Neural progenitor cell (in vitro differentiated cells): ENCODE measurements at regions not wholly inside any gene's neighbourhood (a gene's known extent, or its start where the extent isn't known, plus 50 kb on each side); places are given as distances from the start of the nearest gene placed in this dataset.

Experiments
- DNase-seq: peaks from one replicate; pipeline ENCODE4 v3.0.0-alpha.2; 2016; ENCODE audit warnings: low spot score
- H2AFZ ChIP-seq: fragments of 200-600 bp; sonication (generic); replicated peaks from 2 replicates; pipeline ENCODE4 v1.6.1; 2016; ENCODE audit warnings: antibody characterized with exemption
- H3F3A ChIP-seq: fragments of 200-600 bp; sonication (generic); 2 replicates; pipeline ENCODE4 v1.6.1; 2016; ENCODE audit warnings: antibody characterized with exemption, low read depth
- H3K27ac ChIP-seq: fragments of 200-600 bp; sonication (generic); 2 replicates; pipeline ENCODE4 v1.5.1; 2016; ENCODE audit warnings: mild to moderate bottlenecking
- H3K27me3 ChIP-seq: fragments of 200-600 bp; sonication (generic); 2 replicates; pipeline ENCODE4 v1.6.1; 2016; ENCODE audit warnings: mild to moderate bottlenecking, moderate library complexity
- H3K36me3 ChIP-seq: fragments of 200-600 bp; sonication (generic); 2 replicates; pipeline ENCODE4 v1.5.1; 2016
- H3K4me1 ChIP-seq: fragments of 200-600 bp; sonication (generic); 2 replicates; pipeline ENCODE4 v1.6.1; 2016; ENCODE audit warnings: mixed run types
- H3K4me2 ChIP-seq: fragments of 200-600 bp; sonication (generic); 2 replicates; pipeline ENCODE4 v1.6.1; 2016
- H3K4me3 ChIP-seq: fragments of 200-600 bp; sonication (generic); 2 replicates; pipeline ENCODE4 v1.5.1; 2016
- H3K79me2 ChIP-seq: fragments of 200-600 bp; sonication (generic); 2 replicates; pipeline ENCODE4 v1.6.1; 2016; ENCODE audit warnings: low read depth
- H3K9ac ChIP-seq: fragments of 200-600 bp; sonication (generic); 2 replicates; pipeline ENCODE4 v1.6.1; 2016
- H3K9me3 ChIP-seq: fragments of 200-600 bp; sonication (generic); 2 replicates; pipeline ENCODE4 v1.5.1; 2016; ENCODE audit warnings: low read depth
- H4K20me1 ChIP-seq: fragments of 200-600 bp; sonication (generic); 2 replicates; pipeline ENCODE4 v1.6.1; 2016; ENCODE audit warnings: low read depth
- H3K27ac Mint-ChIP-seq: 3 replicates; pipeline ENCODE4 v1.8.0; 2021; ENCODE audit warnings: mixed read lengths
- H3K27me3 Mint-ChIP-seq: 2 replicates; pipeline ENCODE4 v1.8.0; 2022; ENCODE audit warnings: low read depth, mild to moderate bottlenecking, inconsistent platforms, moderate library complexity, mixed read lengths; ENCODE audit not compliant: insufficient read depth
- H3K36me3 Mint-ChIP-seq: 3 replicates; pipeline ENCODE4 v1.8.0; 2021; ENCODE audit warnings: mixed read lengths
- H3K4me1 Mint-ChIP-seq: 3 replicates; pipeline ENCODE4 v1.8.0; 2021; ENCODE audit warnings: mixed read lengths
- H3K4me3 Mint-ChIP-seq: 3 replicates; pipeline ENCODE4 v1.8.0; 2021; ENCODE audit warnings: mild to moderate bottlenecking, moderate library complexity, mixed read lengths
- H3K9me3 Mint-ChIP-seq: 3 replicates; pipeline ENCODE4 v1.8.0; 2020; ENCODE audit warnings: mixed read lengths
- EZH2 ChIP-seq: fragments of 200-600 bp; sonication (generic); IDR thresholded peaks from 2 replicates; pipeline ENCODE4 v1.6.1; 2017; ENCODE audit warnings: antibody characterized with exemption, mild to moderate bottlenecking, moderate library complexity
- EZH2phosphoT487 ChIP-seq: fragments of 200-600 bp; sonication (generic); IDR thresholded peaks from 2 replicates; pipeline ENCODE4 v1.6.1; 2017; ENCODE audit warnings: antibody characterized with exemption
- TF ChIP-seq, protein P1 (sequence below): fragments of 200-600 bp; sonication (generic); IDR thresholded peaks from 2 replicates; pipeline ENCODE4 v1.5.1; 2017; ENCODE audit warnings: antibody characterized with exemption, mild to moderate bottlenecking

DNA sequence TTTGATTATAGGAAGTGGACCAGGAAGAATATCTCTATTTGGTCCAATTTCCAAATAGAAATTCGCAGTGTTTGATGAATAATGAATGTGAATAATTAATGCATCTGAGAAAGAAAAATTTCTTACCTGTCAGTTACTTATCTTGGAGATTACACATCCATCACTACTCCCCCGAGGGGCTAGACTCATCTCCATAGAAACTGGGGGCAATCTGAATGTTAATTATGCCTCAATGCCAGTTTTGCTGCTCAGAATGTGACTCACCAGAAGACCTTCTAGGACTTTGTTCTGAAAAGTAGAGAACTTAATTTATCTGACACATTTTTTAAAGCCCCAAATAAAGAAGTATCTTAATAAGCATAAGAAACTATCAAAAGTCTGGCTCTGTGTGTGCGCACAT is 233.4 kb upstream of the NR4A3 start:
- peaks cover 5% of the 10 kb centered on the region for H3K9me3 Mint-ChIP-seq

DNA sequence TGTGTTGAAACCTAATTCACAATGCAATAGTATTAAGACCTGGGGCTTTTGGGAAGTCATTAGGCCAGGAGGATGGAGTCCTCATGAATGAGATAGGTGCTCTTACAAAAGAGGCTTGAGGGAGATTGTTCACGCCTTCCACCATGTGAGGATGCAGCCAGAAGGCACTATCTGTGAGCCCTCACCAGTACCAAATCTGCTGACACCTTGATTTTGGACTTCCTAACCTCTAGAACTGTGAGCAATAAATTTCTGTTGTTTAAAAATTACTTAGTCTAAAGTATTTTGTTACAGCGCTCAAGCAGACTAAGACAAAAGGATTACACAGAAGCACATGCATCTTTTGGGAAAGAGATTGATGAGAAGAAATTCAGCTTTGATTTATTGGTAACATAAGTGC is 232.9 kb upstream of the NR4A3 start:
- Mint-ChIP-seq H3K27ac (no peak overlapping the region), H3K4me1 (no peaks in the 10 kb centered on the region), H3K9me3 (peaks cover 2% of the 10 kb centered on the region), H3K4me3 (no peak overlapping the region), H3K27me3 (no peaks in the 10 kb centered on the region), H3K36me3 (no peaks in the 10 kb centered on the region)
- Histone ChIP-seq H3K27me3 (no peaks in the 10 kb centered on the region), H3K36me3 (no peaks in the 10 kb centered on the region), H3K9ac (no peak overlapping the region), H4K20me1 (no peaks in the 10 kb centered on the region), H2AFZ (no peak overlapping the region), H3K4me2 (no peak overlapping the region), H3K4me1 (no peaks in the 10 kb centered on the region), H3K27ac (no peak overlapping the region), H3K9me3 (no peaks in the 10 kb centered on the region), H3F3A (no peaks in the 10 kb centered on the region), H3K4me3 (no peak overlapping the region), H3K79me2 (no peaks in the 10 kb centered on the region)
- TF ChIP-seq EZH2 (no peak), EZH2phosphoT487 (no peak)
- TF ChIP-seq, protein P1, sequence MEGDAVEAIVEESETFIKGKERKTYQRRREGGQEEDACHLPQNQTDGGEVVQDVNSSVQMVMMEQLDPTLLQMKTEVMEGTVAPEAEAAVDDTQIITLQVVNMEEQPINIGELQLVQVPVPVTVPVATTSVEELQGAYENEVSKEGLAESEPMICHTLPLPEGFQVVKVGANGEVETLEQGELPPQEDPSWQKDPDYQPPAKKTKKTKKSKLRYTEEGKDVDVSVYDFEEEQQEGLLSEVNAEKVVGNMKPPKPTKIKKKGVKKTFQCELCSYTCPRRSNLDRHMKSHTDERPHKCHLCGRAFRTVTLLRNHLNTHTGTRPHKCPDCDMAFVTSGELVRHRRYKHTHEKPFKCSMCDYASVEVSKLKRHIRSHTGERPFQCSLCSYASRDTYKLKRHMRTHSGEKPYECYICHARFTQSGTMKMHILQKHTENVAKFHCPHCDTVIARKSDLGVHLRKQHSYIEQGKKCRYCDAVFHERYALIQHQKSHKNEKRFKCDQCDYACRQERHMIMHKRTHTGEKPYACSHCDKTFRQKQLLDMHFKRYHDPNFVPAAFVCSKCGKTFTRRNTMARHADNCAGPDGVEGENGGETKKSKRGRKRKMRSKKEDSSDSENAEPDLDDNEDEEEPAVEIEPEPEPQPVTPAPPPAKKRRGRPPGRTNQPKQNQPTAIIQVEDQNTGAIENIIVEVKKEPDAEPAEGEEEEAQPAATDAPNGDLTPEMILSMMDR = no peak
- DNase-seq = no peak

More for the DNA sequence above, 233.4 kb upstream of the NR4A3 start:
- Histone ChIP-seq H3K9me3 (no peaks in the 10 kb centered on the region), H3K27me3 (no peaks in the 10 kb centered on the region), H3K4me1 (no peaks in the 10 kb centered on the region), H3K27ac (no peak overlapping the region), H3K4me3 (no peak overlapping the region), H3K79me2 (no peaks in the 10 kb centered on the region), H2AFZ (no peak overlapping the region), H3K36me3 (no peaks in the 10 kb centered on the region), H3K9ac (no peak overlapping the region), H3K4me2 (no peak overlapping the region), H4K20me1 (no peaks in the 10 kb centered on the region), H3F3A (no peaks in the 10 kb centered on the region)
- H3K27ac Mint-ChIP-seq = no peak overlapping the region
- H3K36me3 Mint-ChIP-seq = no peaks in the 10 kb centered on the region
- TF ChIP-seq EZH2phosphoT487 (no peak), EZH2 (no peak)
- TF ChIP-seq, protein P1 = no peak
- no peak for DNase-seq
- H3K4me3 Mint-ChIP-seq = no peak overlapping the region
- no peaks in the 10 kb centered on the region for H3K4me1 Mint-ChIP-seq
- H3K27me3 Mint-ChIP-seq = no peaks in the 10 kb centered on the region

DNA sequence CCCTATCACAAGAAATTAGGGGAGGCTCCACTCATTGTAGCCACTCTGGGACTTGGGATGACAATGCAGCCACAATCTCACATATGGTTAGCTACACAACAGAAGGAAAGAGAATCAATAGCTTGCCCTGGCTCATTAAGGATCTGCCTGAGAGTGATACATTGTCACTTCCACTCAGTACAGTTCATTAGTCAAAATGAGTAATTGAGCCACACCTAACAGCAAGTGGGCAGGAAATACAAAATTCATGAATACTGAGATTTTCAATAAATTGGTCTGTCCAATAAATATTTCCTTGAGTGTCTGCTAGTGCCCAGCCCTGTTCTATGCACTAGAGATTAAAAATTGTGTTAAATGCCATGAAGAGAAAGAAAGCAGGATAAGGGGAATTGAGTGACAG is 231.3 kb upstream of the NR4A3 start:
- H3K9ac ChIP-seq = no peak overlapping the region
- H3K27ac Mint-ChIP-seq = no peak overlapping the region
- no peaks in the 10 kb centered on the region for H3K4me1 Mint-ChIP-seq

More for the DNA sequence above, 231.3 kb upstream of the NR4A3 start:
- Histone ChIP-seq H3K4me2 (no peak overlapping the region), H3K27me3 (no peaks in the 10 kb centered on the region), H4K20me1 (no peaks in the 10 kb centered on the region), H3F3A (no peaks in the 10 kb centered on the region), H3K36me3 (no peaks in the 10 kb centered on the region), H3K4me1 (no peaks in the 10 kb centered on the region), H3K4me3 (no peak overlapping the region), H3K79me2 (no peaks in the 10 kb centered on the region), H2AFZ (peak overlapping the region; percentile 81), H3K27ac (no peak overlapping the region), H3K9me3 (no peaks in the 10 kb centered on the region)
- no peak for DNase-seq
- Mint-ChIP-seq H3K36me3 (no peaks in the 10 kb centered on the region), H3K27me3 (no peaks in the 10 kb centered on the region), H3K9me3 (no peaks in the 10 kb centered on the region), H3K4me3 (no peak overlapping the region)
- TF ChIP-seq EZH2 (no peak), EZH2phosphoT487 (no peak)
- TF ChIP-seq, protein P1 = no peak
